ENCODE measurements at regions not wholly inside any gene's neighbourhood (a gene's known extent, or its start where the extent isn't known, plus 50 kb on each side); places are given as distances from the start of the nearest gene placed in this dataset.

- TF ChIP-seq CTCF (IDR thresholded peaks at IDR 0.05) (no peak), POLR2A (IDR thresholded peaks at IDR 0.05) (no peak)
Observed at GRCh38 chr20:39424962-39425678, 463.0 kb downstream of the DHX35 start.
